Fibroblast of lung (primary cell): ENCODE measurements at regions not wholly inside any gene's neighbourhood (a gene's known extent, or its start where the extent isn't known, plus 50 kb on each side); places are given as distances from the start of the nearest gene placed in this dataset.

Experiments used
- EZH2 ChIP-seq: IDR thresholded peaks from 2 replicates; pipeline ENCODE4 v1.5.1; 2012; ENCODE audit warnings: low read length, control low read depth, mild to moderate bottlenecking; ENCODE audit errors: missing control alignments
- TF ChIP-seq, protein P1 (sequence below), 2 donors: IDR thresholded peaks in 1 of 2; conservative IDR thresholded peaks in 1 of 2; 1 replicate in 1 of 2; 2 replicates in 1 of 2; pipeline ENCODE4 v1.5.1; 2011 to 2012; ENCODE audit warnings: low read length in 2 of 2, control low read depth in 1 of 2, inconsistent platforms in 1 of 2, low read depth in 1 of 2, mild to moderate bottlenecking in 1 of 2

DNA sequence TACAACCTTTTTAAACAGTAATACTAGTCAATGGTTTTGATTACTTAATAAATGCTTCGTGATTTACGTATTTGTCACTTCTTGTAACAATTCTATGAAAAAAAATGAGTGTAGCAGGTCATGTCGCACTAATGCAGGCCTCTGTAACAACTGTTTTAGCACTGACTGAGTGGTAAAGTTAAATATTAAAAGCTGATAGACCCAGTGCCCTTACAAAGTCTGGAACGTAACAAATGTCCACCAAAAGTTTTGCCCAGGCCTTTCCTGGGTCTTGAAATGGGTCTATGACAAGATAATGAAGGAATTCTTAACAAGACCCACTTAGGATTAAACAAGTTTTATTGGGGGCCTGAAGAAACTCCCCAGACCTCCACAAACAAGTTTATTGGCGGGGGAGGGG is 304.6 kb upstream of the DEPDC1 start:
- TF ChIP-seq, protein P1, sequence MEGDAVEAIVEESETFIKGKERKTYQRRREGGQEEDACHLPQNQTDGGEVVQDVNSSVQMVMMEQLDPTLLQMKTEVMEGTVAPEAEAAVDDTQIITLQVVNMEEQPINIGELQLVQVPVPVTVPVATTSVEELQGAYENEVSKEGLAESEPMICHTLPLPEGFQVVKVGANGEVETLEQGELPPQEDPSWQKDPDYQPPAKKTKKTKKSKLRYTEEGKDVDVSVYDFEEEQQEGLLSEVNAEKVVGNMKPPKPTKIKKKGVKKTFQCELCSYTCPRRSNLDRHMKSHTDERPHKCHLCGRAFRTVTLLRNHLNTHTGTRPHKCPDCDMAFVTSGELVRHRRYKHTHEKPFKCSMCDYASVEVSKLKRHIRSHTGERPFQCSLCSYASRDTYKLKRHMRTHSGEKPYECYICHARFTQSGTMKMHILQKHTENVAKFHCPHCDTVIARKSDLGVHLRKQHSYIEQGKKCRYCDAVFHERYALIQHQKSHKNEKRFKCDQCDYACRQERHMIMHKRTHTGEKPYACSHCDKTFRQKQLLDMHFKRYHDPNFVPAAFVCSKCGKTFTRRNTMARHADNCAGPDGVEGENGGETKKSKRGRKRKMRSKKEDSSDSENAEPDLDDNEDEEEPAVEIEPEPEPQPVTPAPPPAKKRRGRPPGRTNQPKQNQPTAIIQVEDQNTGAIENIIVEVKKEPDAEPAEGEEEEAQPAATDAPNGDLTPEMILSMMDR (conservative IDR thresholded peaks at IDR 0.05 in 1 of 2, IDR thresholded peaks at IDR 0.05 in 1 of 2; ENCODE audit: low read depth in 1 of 2, low read length in 2 of 2), result no peak
- TF ChIP-seq EZH2, result no peak
